ENCODE measurements at regions not wholly inside any gene's neighbourhood (a gene's known extent, or its start where the extent isn't known, plus 50 kb on each side); places are given as distances from the start of the nearest gene placed in this dataset.

DNA sequence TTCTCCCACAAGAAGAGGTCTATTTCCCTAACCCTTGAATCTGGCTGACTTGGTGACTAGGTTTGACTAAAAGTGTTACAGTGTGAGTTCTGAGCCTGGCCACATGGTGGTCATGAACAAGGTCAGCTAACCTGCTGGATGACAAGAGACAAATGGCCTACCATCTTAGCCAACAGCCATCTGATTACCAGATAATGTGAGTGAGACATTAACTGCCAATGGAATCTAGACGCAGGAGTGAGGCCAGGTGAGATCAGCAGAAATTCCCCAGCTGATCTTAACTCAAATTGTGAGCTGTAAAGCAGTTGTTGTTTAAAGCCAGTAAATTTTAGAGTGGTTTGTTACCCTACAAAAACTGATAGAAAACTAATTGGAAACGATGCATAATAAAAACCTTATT, 320.0 kb downstream of the BRINP2 start:
- TF ChIP-seq, protein P1, sequence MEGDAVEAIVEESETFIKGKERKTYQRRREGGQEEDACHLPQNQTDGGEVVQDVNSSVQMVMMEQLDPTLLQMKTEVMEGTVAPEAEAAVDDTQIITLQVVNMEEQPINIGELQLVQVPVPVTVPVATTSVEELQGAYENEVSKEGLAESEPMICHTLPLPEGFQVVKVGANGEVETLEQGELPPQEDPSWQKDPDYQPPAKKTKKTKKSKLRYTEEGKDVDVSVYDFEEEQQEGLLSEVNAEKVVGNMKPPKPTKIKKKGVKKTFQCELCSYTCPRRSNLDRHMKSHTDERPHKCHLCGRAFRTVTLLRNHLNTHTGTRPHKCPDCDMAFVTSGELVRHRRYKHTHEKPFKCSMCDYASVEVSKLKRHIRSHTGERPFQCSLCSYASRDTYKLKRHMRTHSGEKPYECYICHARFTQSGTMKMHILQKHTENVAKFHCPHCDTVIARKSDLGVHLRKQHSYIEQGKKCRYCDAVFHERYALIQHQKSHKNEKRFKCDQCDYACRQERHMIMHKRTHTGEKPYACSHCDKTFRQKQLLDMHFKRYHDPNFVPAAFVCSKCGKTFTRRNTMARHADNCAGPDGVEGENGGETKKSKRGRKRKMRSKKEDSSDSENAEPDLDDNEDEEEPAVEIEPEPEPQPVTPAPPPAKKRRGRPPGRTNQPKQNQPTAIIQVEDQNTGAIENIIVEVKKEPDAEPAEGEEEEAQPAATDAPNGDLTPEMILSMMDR (IDR thresholded peaks at IDR 0.05; ENCODE audit: insufficient read depth, low read length, poor library complexity, severe bottlenecking): no peak
- H3K36me3 ChIP-seq (ENCODE audit: control insufficient read depth, insufficient read depth, low read length): no peaks in the 10 kb centered on the region
- H3K27me3 ChIP-seq (ENCODE audit: control insufficient read depth, insufficient read depth, low read length): no peaks in the 10 kb centered on the region
- H3K4me3 ChIP-seq (ENCODE audit: low read depth, low read length): no peak overlapping the region
- no peak for DNase-seq (ENCODE audit: low read depth)

DNA sequence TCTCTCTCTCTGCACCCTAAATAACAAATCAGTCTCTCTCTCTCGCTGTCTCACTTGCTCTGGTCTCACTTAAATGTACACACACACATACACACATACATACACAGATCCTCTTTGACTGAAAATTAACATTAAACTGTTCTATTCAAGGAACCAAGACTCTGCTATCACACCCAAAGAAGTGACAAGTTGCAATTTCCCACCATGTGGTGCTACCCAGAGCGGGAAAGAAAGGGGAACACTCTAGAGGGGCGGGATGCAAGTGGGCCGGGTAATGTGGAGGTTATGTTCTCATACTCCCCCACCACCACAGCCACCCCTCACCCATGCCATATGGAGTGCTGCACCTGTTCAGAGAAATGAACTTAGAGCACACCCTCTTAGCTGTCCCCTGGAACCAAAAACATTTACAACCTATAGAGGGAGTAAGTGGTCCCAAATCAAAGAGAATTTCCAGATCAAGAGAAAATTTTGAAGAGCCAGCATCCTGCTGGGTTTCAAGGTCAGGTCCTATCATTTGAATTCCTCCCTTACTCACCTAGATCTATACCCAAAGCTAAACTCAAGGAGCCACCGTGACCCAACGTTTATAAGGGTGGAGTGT, 319.4 kb downstream of the BRINP2 start:
- H3K36me3 ChIP-seq (ENCODE audit: control insufficient read depth, insufficient read depth, low read length): no peaks in the 10 kb centered on the region
- H3K27me3 ChIP-seq (ENCODE audit: control insufficient read depth, insufficient read depth, low read length): no peaks in the 10 kb centered on the region
- no peak for DNase-seq (ENCODE audit: low read depth)
- TF ChIP-seq, protein P1 (IDR thresholded peaks at IDR 0.05; ENCODE audit: insufficient read depth, low read length, poor library complexity, severe bottlenecking): no peak
- no peak overlapping the region for H3K4me3 ChIP-seq (ENCODE audit: low read depth, low read length)

DNA sequence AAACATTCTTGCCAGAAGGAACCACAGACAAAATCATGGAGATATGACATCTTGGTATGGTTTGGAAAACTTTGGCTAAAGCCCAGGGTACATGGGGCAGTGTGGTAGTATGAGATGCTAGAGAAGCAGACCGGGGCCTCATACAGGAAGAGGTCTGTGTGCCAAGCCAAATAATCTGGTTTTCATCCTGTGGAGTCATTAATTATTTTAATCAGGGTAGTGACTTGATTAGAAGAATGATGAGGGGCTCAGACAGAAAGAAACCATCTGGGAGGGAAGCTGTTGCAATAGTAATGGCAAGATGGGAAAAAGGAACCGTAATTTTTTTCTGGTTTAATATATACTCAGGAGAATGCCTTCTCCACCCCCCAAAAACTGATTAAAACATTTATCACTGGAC, 318.0 kb downstream of the BRINP2 start:
- no peak overlapping the region for H3K4me3 ChIP-seq (ENCODE audit: low read depth, low read length)
- DNase-seq (ENCODE audit: low read depth): no peak
- H3K36me3 ChIP-seq (ENCODE audit: control insufficient read depth, insufficient read depth, low read length): no peaks in the 10 kb centered on the region
- TF ChIP-seq, protein P1 (IDR thresholded peaks at IDR 0.05; ENCODE audit: insufficient read depth, low read length, poor library complexity, severe bottlenecking): no peak
- no peaks in the 10 kb centered on the region for H3K27me3 ChIP-seq (ENCODE audit: control insufficient read depth, insufficient read depth, low read length)

DNA sequence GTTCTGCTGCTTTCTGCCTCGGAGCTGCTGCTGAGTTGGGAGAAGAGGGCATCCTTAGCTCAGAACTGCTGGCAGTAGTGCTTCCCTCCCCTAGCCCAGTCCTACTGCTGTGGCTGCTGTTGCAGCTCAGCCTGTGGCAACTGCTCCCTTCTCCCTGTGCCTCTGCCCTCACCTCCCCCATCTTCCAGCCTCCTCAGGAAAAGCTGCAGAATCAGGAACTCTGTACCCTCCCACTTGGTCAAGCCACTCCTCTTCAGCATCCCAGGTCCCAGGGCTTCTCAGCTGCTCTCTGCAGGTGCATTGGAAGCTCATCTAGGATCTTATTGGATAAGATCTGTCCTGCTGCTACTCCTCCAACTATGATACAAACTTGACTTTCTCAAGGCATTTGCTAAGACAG, 316.7 kb downstream of the BRINP2 start:
- Histone ChIP-seq H3K36me3 (ENCODE audit: control insufficient read depth, insufficient read depth, low read length) (no peaks in the 10 kb centered on the region), H3K4me3 (ENCODE audit: low read depth, low read length) (no peak overlapping the region), H3K27me3 (ENCODE audit: control insufficient read depth, insufficient read depth, low read length) (no peaks in the 10 kb centered on the region)
- TF ChIP-seq, protein P1 (IDR thresholded peaks at IDR 0.05; ENCODE audit: insufficient read depth, low read length, poor library complexity, severe bottlenecking): no peak
- no peak for DNase-seq (ENCODE audit: low read depth)

DNA sequence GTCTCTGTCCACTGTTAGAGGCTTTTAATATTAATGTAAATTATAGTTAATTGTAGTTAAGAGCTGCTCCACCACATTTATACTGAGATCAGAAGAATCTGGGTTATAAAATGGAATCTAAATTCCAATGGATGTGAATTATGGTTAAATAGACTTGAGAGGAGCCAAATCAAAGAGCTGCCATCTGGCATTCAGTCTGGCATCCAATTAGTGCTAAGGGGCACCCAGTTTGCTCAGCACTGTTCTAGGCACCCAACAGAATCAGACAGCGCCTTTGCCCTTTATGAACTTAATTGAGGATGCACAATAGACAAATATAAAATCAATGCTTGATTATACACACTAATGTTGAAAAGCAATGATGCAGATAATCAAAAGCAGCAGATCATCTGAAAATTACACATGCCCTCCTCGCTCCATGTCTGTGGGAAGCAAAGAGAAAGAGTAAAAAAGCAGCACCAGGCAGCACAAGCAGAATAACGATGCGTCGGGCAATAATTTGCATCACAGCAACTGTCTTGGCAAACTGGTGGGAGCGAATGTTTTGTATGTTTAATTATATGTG, 310.1 kb downstream of the BRINP2 start:
- no peaks in the 10 kb centered on the region for H3K27me3 ChIP-seq (ENCODE audit: control insufficient read depth, insufficient read depth, low read length)
- H3K36me3 ChIP-seq (ENCODE audit: control insufficient read depth, insufficient read depth, low read length): no peaks in the 10 kb centered on the region
- DNase-seq (ENCODE audit: low read depth): no peak
- no peak overlapping the region for H3K4me3 ChIP-seq (ENCODE audit: low read depth, low read length)
- TF ChIP-seq, protein P1 (IDR thresholded peaks at IDR 0.05; ENCODE audit: insufficient read depth, low read length, poor library complexity, severe bottlenecking): no peak

DNA sequence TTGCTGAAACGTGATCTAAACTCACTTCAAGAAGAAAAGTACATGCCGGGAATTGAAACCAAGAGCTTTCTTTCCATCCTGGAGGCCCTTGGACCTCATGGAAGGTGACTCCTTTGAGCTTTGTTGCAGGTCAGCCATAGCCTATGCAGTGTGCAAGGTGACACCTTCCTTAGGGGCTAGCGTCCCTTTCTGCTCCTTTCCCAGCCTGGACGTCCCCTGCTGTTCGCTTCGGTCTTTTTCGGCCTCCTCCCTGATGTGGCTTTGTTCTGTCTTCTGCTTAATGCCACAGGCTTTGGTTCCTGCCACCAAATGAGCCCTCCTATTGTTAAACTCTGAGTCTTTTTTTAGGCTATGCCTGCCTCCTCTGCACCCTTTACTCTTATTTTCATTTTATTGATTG, 308.8 kb downstream of the BRINP2 start:
- Histone ChIP-seq H3K27me3 (ENCODE audit: control insufficient read depth, insufficient read depth, low read length) (no peaks in the 10 kb centered on the region), H3K36me3 (ENCODE audit: control insufficient read depth, insufficient read depth, low read length) (no peaks in the 10 kb centered on the region), H3K4me3 (ENCODE audit: low read depth, low read length) (no peak overlapping the region)
- no peak for DNase-seq (ENCODE audit: low read depth)
- TF ChIP-seq, protein P1 (IDR thresholded peaks at IDR 0.05; ENCODE audit: insufficient read depth, low read length, poor library complexity, severe bottlenecking): no peak

Measured in kidney epithelial cell (primary cell).